Fibroblast of the conjunctiva (primary cell): ENCODE measurements at regions not wholly inside any gene's neighbourhood (a gene's known extent, or its start where the extent isn't known, plus 50 kb on each side); places are given as distances from the start of the nearest gene placed in this dataset.
"Not testable (repeated sequence)": the region's sequence is repeated elsewhere in the genome, so short reads cannot be mapped to it uniquely, and the experiment has no call there.

Source experiments
- DNase-seq: peaks from one replicate; pipeline ENCODE4 v3.0.0-alpha.2; 2010; ENCODE audit warnings: low read depth

- no peak for DNase-seq
Measured at GRCh38 chr3:152581951-152582350, 253.0 kb upstream of the P2RY1 start.

GRCh38 chr3:152583963-152584362, 251.0 kb upstream of the P2RY1 start:
- peak; percentile 38 for DNase-seq

GRCh38 chr3:152586974-152587373, 248.0 kb upstream of the P2RY1 start:
- DNase-seq = no peak

- DNase-seq = no peak
Measured at GRCh38 chr3:152587861-152588260, 247.1 kb upstream of the P2RY1 start.

- DNase-seq = no peak
Measured at GRCh38 chr3:152589644-152590043, 245.3 kb upstream of the P2RY1 start.

GRCh38 chr3:152591515-152591914, 243.4 kb upstream of the P2RY1 start:
- DNase-seq = no peak

GRCh38 chr3:152593242-152593641, 241.7 kb upstream of the P2RY1 start:
- no peak for DNase-seq

- DNase-seq = peak; percentile 65
Measured at GRCh38 chr3:152595975-152596821, 238.7 kb upstream of the P2RY1 start.

GRCh38 chr3:152596832-152597231, 238.1 kb upstream of the P2RY1 start:
- not testable (repeated sequence) for DNase-seq

GRCh38 chr3:152606146-152606545, 228.8 kb upstream of the P2RY1 start:
- no peak for DNase-seq

- no peak for DNase-seq
Measured at GRCh38 chr3:152607179-152607578, 227.8 kb upstream of the P2RY1 start.

- DNase-seq = no peak
Measured at GRCh38 chr3:152608696-152609594, 226.0 kb upstream of the P2RY1 start.

GRCh38 chr3:152609891-152610290, 225.0 kb upstream of the P2RY1 start:
- no peak for DNase-seq

- DNase-seq = no peak
Measured at GRCh38 chr3:152610622-152611021, 224.3 kb upstream of the P2RY1 start.

- no peak for DNase-seq
Measured at GRCh38 chr3:152611905-152612304, 223.0 kb upstream of the P2RY1 start.

GRCh38 chr3:152613851-152614250, 221.1 kb upstream of the P2RY1 start:
- no peak for DNase-seq

- DNase-seq = no peak
Measured at GRCh38 chr3:152615681-152616080, 219.2 kb upstream of the P2RY1 start.

- DNase-seq = no peak
Measured at GRCh38 chr3:152617609-152618008, 217.3 kb upstream of the P2RY1 start.

GRCh38 chr3:152618529-152618928, 216.4 kb upstream of the P2RY1 start:
- DNase-seq = no peak

- DNase-seq = no peak
Measured at GRCh38 chr3:152619691-152620090, 215.2 kb upstream of the P2RY1 start.

- DNase-seq = no peak
Measured at GRCh38 chr3:152620395-152620794, 214.5 kb upstream of the P2RY1 start.

GRCh38 chr3:152621006-152621868, 213.7 kb upstream of the P2RY1 start:
- DNase-seq = no peak
